Endothelial cell of umbilical vein (primary cell): ENCODE measurements at regions not wholly inside any gene's neighbourhood (a gene's known extent, or its start where the extent isn't known, plus 50 kb on each side); places are given as distances from the start of the nearest gene placed in this dataset.

Experiments
- BruUV-seq: library from RNA; stranded (reverse); fragments of 400-500 nt; replicated peaks from 2 replicates; lab custom pipeline; 2021; lab: Mats Ljungman, UMichigan
- CTCF ChIA-PET: fragments of 300-600, 350-600 bp; sonication (Branson Sonifier 250); formaldehyde crosslinking; loops from one replicate; lab custom pipeline; 2021; ENCODE audit warnings: antibody characterized with exemption, inconsistent platforms; lab: Charles Lee
- POLR2A ChIA-PET: fragments of 300-600, 350-600 bp; sonication (Branson Sonifier 250); formaldehyde crosslinking; loops from one replicate; lab custom pipeline; 2021; ENCODE audit warnings: antibody characterized with exemption, inconsistent platforms; lab: Charles Lee
- DNase-seq: peaks from one replicate; pipeline ENCODE4 v3.0.0-alpha.2; 2011; ENCODE audit warnings: low read depth, low spot score
- FAIRE-seq: peaks from 2 replicates; lab custom pipeline; 2011; peaks lifted over from hg19 to GRCh38; lab: Jason Lieb, UNC
- H2AFZ ChIP-seq: 2 replicates; pipeline ENCODE4 v1.6.0; 2012; ENCODE audit warnings: low read depth, low read length, control low read depth, inconsistent platforms
- H3K27ac ChIP-seq: 2 replicates; pipeline ENCODE4 v1.5.1; 2011; ENCODE audit warnings: low read depth, mild to moderate bottlenecking, control low read depth, low read length, moderate library complexity; ENCODE audit not compliant: insufficient read depth
- H3K27me3 ChIP-seq, 2 experiments: 2 replicates each; pipeline versions ENCODE4 v1.6.0 to v1.6.1; 2011; ENCODE audit warnings: low read length in 2 of 2, mixed read lengths in 1 of 2; ENCODE audit not compliant: control insufficient read depth in 2 of 2, insufficient read depth in 2 of 2
- H3K36me3 ChIP-seq, 2 experiments: 2 replicates in 1 of 2; 3 replicates in 1 of 2; pipeline ENCODE4 v1.5.1; 2011; ENCODE audit warnings: low read length in 2 of 2, mild to moderate bottlenecking in 1 of 2, moderate library complexity in 1 of 2; ENCODE audit not compliant: control insufficient read depth in 2 of 2, insufficient read depth in 2 of 2; ENCODE audit errors: extremely low read depth in 1 of 2
- H3K4me1 ChIP-seq: 3 replicates; pipeline ENCODE4 v1.5.1; 2011; ENCODE audit warnings: mild to moderate bottlenecking, low read length; ENCODE audit not compliant: control insufficient read depth, insufficient read depth; ENCODE audit errors: extremely low read depth
- H3K4me2 ChIP-seq: 2 replicates; pipeline ENCODE4 v1.6.1; 2011; ENCODE audit warnings: low read length, control low read depth, mixed read lengths; ENCODE audit not compliant: insufficient read depth
- H3K4me3 ChIP-seq, 3 experiments: fragments of 200-600 bp in 1 of 3; sonication (generic), shearing (Covaris generic) in 1 of 3; replicated peaks in 1 of 3; 2 replicates each; pipeline ENCODE4 v1.5.1; 2011 to 2016; ENCODE audit warnings: control low read depth in 3 of 3, low read length in 3 of 3, mild to moderate bottlenecking in 2 of 3, inconsistent platforms in 1 of 3, low read depth in 1 of 3, moderate library complexity in 1 of 3; ENCODE audit not compliant: insufficient read depth in 1 of 3
- H3K79me2 ChIP-seq: 2 replicates; pipeline ENCODE4 v1.6.0; 2012; ENCODE audit warnings: low read length, inconsistent platforms; ENCODE audit not compliant: control insufficient read depth, insufficient read depth
- H3K9ac ChIP-seq: replicated peaks from 2 replicates; pipeline ENCODE3; 2011; ENCODE audit warnings: low read length, control low read depth; ENCODE audit not compliant: insufficient read depth; ENCODE audit errors: extremely low read depth
- H3K9me1 ChIP-seq: replicated peaks from 3 replicates; pipeline ENCODE4 v1.6.0; 2011; ENCODE audit warnings: mild to moderate bottlenecking, low read length; ENCODE audit not compliant: control insufficient read depth, insufficient read depth; ENCODE audit errors: extremely low read depth
- H3K9me3 ChIP-seq: replicated peaks from 2 replicates; pipeline ENCODE4 v1.5.1; 2012; ENCODE audit warnings: low read length, inconsistent platforms; ENCODE audit not compliant: control insufficient read depth, insufficient read depth
- H4K20me1 ChIP-seq: replicated peaks from 2 replicates; pipeline ENCODE3; 2011; ENCODE audit warnings: mild to moderate bottlenecking, low read length; ENCODE audit not compliant: control insufficient read depth, insufficient read depth; ENCODE audit errors: extremely low read depth
- EZH2 ChIP-seq: IDR thresholded peaks from 2 replicates; pipeline ENCODE4 v1.6.1; 2012; ENCODE audit warnings: borderline replicate concordance, low read depth, mild to moderate bottlenecking, moderate library complexity, low read length, inconsistent platforms; ENCODE audit not compliant: severe bottlenecking
- FOS ChIP-seq: IDR thresholded peaks from 2 replicates; pipeline ENCODE4 v1.6.1; 2011; ENCODE audit warnings: mild to moderate bottlenecking, low read length, moderate library complexity, borderline replicate concordance; ENCODE audit not compliant: insufficient read depth
- GATA2 ChIP-seq: IDR thresholded peaks from 2 replicates; pipeline ENCODE4 v1.7.0; 2011; ENCODE audit warnings: low read depth, mild to moderate bottlenecking, moderate library complexity, mixed read lengths, low read length; ENCODE audit not compliant: insufficient read length, insufficient read depth
- JUN ChIP-seq: IDR thresholded peaks from 2 replicates; pipeline ENCODE4 v1.6.1; 2011; ENCODE audit warnings: borderline replicate concordance, low read depth; ENCODE audit not compliant: insufficient read length, insufficient read depth
- MYC ChIP-seq: IDR thresholded peaks from one replicate; pipeline ENCODE4 v1.6.1; 2011; ENCODE audit warnings: mild to moderate bottlenecking, low read depth, low read length
- POLR2A ChIP-seq: IDR thresholded peaks from 2 replicates; pipeline ENCODE4 v1.6.1; 2012; ENCODE audit warnings: low read depth, mild to moderate bottlenecking, control low read depth, low read length
- POLR2AphosphoS5 ChIP-seq: IDR thresholded peaks from 2 replicates; pipeline ENCODE4 v1.6.1; 2012; ENCODE audit warnings: low read depth, mild to moderate bottlenecking, control low read depth, low read length, moderate library complexity; ENCODE audit not compliant: insufficient read depth
- dilution Hi-C: fragments of 300-500 bp; cut with MboI; formaldehyde crosslinking; loops from one replicate; pipeline ENCODE4 v1.15.0; 2019; ENCODE audit warnings: low sequenced_read_pairs; ENCODE audit not compliant: extremely low pct_ligation_motif_present
- intact Hi-C: fragments of 100-400 bp; cut with micrococcal nuclease; formaldehyde crosslinking; loops from one replicate; pipeline ENCODE4 v1.10.0; 2022
- TF ChIP-seq, protein P1 (sequence below): IDR thresholded peaks from 2 replicates; pipeline ENCODE4 v1.6.1; 2011; ENCODE audit not compliant: insufficient read depth, insufficient read length
- TF ChIP-seq, protein P2 (sequence below), 2 donors: IDR thresholded peaks; 1 replicate in 1 of 2; 2 replicates in 1 of 2; pipeline ENCODE4 v1.5.1; 2011; ENCODE audit warnings: low read length in 2 of 2, mild to moderate bottlenecking in 2 of 2, moderate library complexity in 2 of 2, control low read depth in 1 of 2, inconsistent platforms in 1 of 2, low read depth in 1 of 2; ENCODE audit not compliant: insufficient read depth in 1 of 2; ENCODE audit errors: extremely low read depth in 1 of 2

DNA sequence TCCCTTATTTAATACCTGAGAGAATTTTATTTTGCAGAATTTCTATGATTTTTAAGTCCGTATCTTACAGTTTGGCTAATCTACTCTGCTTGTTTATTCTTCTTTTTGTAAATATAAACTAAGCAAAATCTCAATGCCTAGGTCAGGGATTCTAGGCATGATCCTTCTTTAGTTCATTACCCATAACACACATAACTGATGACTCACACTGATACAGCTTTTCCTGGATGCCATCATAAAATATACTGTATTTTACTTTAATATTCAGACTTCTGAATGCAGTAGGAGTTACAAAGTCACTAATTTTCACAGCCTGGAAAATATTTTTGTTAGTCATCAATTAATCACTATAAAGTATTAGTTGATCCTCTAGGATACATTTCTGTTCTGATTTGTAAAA is 898.2 kb upstream of the RAG2 start:
- Histone ChIP-seq H4K20me1 (no peaks in the 10 kb centered on the region), H3K9me1 (no peaks in the 10 kb centered on the region), H3K36me3 (no peaks in the 10 kb centered on the region), H3K79me2 (no peaks in the 10 kb centered on the region), H2AFZ (no peak overlapping the region), H3K9me3 (no peaks in the 10 kb centered on the region), H3K4me2 (no peak overlapping the region), H3K27me3 (no peaks in the 10 kb centered on the region), H3K9ac (no peak overlapping the region), H3K4me1 (no peaks in the 10 kb centered on the region), H3K4me3 (no peak overlapping the region), H3K27ac (no peak overlapping the region)
- POLR2A ChIA-PET, result no interaction called here
- no TSS peak for BruUV-seq
- DNase-seq, result no peak
- no peak for FAIRE-seq
- dilution Hi-C loops, result no loop called here
- CTCF ChIA-PET, result no interaction called here
- no peak for TF ChIP-seq MYC
- no peak for TF ChIP-seq FOS
- TF ChIP-seq, protein P1, sequence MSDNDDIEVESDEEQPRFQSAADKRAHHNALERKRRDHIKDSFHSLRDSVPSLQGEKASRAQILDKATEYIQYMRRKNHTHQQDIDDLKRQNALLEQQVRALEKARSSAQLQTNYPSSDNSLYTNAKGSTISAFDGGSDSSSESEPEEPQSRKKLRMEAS, result no peak
- no peak for TF ChIP-seq POLR2AphosphoS5
- TF ChIP-seq JUN, result no peak
- no peak for TF ChIP-seq POLR2A
- TF ChIP-seq, protein P2, sequence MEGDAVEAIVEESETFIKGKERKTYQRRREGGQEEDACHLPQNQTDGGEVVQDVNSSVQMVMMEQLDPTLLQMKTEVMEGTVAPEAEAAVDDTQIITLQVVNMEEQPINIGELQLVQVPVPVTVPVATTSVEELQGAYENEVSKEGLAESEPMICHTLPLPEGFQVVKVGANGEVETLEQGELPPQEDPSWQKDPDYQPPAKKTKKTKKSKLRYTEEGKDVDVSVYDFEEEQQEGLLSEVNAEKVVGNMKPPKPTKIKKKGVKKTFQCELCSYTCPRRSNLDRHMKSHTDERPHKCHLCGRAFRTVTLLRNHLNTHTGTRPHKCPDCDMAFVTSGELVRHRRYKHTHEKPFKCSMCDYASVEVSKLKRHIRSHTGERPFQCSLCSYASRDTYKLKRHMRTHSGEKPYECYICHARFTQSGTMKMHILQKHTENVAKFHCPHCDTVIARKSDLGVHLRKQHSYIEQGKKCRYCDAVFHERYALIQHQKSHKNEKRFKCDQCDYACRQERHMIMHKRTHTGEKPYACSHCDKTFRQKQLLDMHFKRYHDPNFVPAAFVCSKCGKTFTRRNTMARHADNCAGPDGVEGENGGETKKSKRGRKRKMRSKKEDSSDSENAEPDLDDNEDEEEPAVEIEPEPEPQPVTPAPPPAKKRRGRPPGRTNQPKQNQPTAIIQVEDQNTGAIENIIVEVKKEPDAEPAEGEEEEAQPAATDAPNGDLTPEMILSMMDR (IDR thresholded peaks at IDR 0.05; ENCODE audit: extremely low read depth in 1 of 2, insufficient read depth in 1 of 2, low read depth in 1 of 2, low read length in 2 of 2), result no peak
- no peak for TF ChIP-seq EZH2
- no peak for TF ChIP-seq GATA2
- intact Hi-C loops, result no loop called here
